GM12873 (cell line): ENCODE measurements at regions not wholly inside any gene's neighbourhood (a gene's known extent, or its start where the extent isn't known, plus 50 kb on each side); places are given as distances from the start of the nearest gene placed in this dataset.

Experiments used
- TF ChIP-seq, protein P1 (sequence below): IDR thresholded peaks from 2 replicates; pipeline ENCODE4 v1.5.1; 2012; ENCODE audit warnings: low read depth, mild to moderate bottlenecking, moderate library complexity, low read length, control low read depth; ENCODE audit not compliant: insufficient read depth; ENCODE audit errors: missing control alignments

- TF ChIP-seq, protein P1, sequence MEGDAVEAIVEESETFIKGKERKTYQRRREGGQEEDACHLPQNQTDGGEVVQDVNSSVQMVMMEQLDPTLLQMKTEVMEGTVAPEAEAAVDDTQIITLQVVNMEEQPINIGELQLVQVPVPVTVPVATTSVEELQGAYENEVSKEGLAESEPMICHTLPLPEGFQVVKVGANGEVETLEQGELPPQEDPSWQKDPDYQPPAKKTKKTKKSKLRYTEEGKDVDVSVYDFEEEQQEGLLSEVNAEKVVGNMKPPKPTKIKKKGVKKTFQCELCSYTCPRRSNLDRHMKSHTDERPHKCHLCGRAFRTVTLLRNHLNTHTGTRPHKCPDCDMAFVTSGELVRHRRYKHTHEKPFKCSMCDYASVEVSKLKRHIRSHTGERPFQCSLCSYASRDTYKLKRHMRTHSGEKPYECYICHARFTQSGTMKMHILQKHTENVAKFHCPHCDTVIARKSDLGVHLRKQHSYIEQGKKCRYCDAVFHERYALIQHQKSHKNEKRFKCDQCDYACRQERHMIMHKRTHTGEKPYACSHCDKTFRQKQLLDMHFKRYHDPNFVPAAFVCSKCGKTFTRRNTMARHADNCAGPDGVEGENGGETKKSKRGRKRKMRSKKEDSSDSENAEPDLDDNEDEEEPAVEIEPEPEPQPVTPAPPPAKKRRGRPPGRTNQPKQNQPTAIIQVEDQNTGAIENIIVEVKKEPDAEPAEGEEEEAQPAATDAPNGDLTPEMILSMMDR = no peak
These were observed 142.4 kb downstream of the SOCS6 start for GRCh38 chr18:70431203-70431624.

- TF ChIP-seq, protein P1 = no peak
These were observed 141.8 kb downstream of the SOCS6 start for GRCh38 chr18:70430501-70431173.

GRCh38 chr18:70429847-70430500 lies 141.1 kb downstream of the SOCS6 start:
- TF ChIP-seq, protein P1 = no peak

- TF ChIP-seq, protein P1 = no peak
These were observed 139.6 kb downstream of the SOCS6 start for GRCh38 chr18:70428439-70428838.

- TF ChIP-seq, protein P1 = no peak
These were observed 138.0 kb downstream of the SOCS6 start for GRCh38 chr18:70426818-70427217.

DNA sequence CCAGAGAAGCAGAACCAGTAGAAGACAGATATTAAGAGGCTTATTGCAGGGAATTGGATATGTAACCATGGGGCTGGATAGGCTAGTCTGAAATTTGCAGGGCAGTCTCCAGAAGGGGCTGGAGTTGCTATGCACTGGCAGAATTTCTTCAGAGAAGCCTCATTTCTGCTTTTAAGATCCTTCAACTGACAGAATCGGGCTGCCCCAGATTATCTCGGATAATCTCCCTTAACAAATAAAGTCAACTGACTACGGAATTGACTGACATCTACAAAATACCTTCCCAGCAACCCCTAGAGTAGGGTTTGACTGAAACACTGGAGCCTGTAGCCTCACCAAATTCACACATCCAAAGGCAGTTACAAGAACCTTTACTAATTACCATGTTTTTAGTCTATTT lies 136.4 kb downstream of the SOCS6 start:
- TF ChIP-seq, protein P1 = no peak

DNA sequence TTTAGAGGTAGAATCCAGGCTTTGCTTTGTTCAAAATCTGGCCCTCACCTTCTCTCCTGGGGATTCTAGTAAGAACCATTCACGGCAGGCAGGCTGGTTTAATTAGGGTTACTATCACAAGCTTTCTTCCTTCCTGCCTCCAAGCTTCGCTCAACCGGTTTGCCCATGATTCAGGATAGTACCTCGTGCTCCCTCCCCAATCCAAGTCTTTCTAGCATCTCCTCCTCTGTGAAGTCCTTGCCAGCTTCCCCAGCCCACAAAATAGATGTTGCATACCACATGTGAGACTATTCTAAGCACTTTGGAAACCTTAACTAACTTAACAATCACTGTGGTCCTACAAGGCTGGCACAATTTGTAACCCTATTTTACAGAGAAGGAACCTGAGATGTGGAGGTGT lies 135.1 kb downstream of the SOCS6 start:
- TF ChIP-seq, protein P1 = no peak
